K562 (cell line): ENCODE measurements at regions not wholly inside any gene's neighbourhood (a gene's known extent, or its start where the extent isn't known, plus 50 kb on each side); places are given as distances from the start of the nearest gene placed in this dataset.

Experiments used
- ATAC-seq: fragments of 200-7000 bp; cut with Tn5 transposase; 3 replicates; pipeline ENCODE4 v1.9.1; 2020; ENCODE audit warnings: moderate library complexity
- BruUV-seq: library from RNA; stranded (reverse); fragments of 400-500 nt; replicated peaks from 2 replicates; lab custom pipeline; 2021; lab: Mats Ljungman, UMichigan
- CTCF ChIA-PET: fragments of 300-600 bp; formaldehyde crosslinking; extraction: SDS; loops from one replicate; lab custom pipeline; 2021; ENCODE audit warnings: low intra/inter-chr PET ratio; lab: Yijun Ruan, JAX
- POLR2A ChIA-PET: fragments of 300-600, 350-650 bp; sonication (Branson Sonifier 250); formaldehyde crosslinking; extraction: SDS; loops from one replicate; lab custom pipeline; 2021; ENCODE audit warnings: antibody characterized with exemption, inconsistent platforms; lab: Yijun Ruan, JAX
- DNase-seq, 4 experiments: peaks; one replicate each; pipeline versions ENCODE4 v3.0.0 to v3.0.0-alpha.2; 2011 to 2018; ENCODE audit warnings: low spot score in 3 of 4, mixed read lengths in 3 of 4; ENCODE audit errors: extremely low read depth in 1 of 4
- FAIRE-seq: peaks from 2 replicates; lab custom pipeline; 2011; peaks lifted over from hg19 to GRCh38; lab: Jason Lieb, UNC
- H2AFZ ChIP-seq: 2 replicates; pipeline ENCODE4 v1.6.0; 2011; ENCODE audit warnings: low read depth, low read length, control low read depth, inconsistent platforms
- H3K27ac ChIP-seq: fragments of 200-600 bp; 3 replicates; pipeline ENCODE4 v1.8.0; 2011; ENCODE audit warnings: low read depth, mild to moderate bottlenecking, control low read depth, inconsistent platforms, low read length, moderate library complexity, mixed read lengths; ENCODE audit errors: extremely low read depth
- H3K27me3 ChIP-seq, 2 experiments: fragments of 300-600 bp in 1 of 2; 2 replicates in 1 of 2; 3 replicates in 1 of 2; pipeline versions ENCODE4 v1.6.0 to v1.8.0; 2011; ENCODE audit warnings: inconsistent platforms in 2 of 2, low read length in 2 of 2, mild to moderate bottlenecking in 1 of 2, mixed read lengths in 1 of 2, moderate library complexity in 1 of 2; ENCODE audit not compliant: control insufficient read depth in 2 of 2, insufficient read depth in 2 of 2
- H3K36me3 ChIP-seq: fragments of 300-600 bp; 3 replicates; pipeline ENCODE4 v1.8.0; 2011; ENCODE audit warnings: mild to moderate bottlenecking, low read length, inconsistent platforms; ENCODE audit not compliant: control insufficient read depth, insufficient read depth
- H3K4me1 ChIP-seq, 2 experiments: fragments of 200-600 bp in 1 of 2; replicated peaks in 1 of 2; 2 replicates in 1 of 2; 3 replicates in 1 of 2; pipeline versions ENCODE4 v1.5.1 to v1.8.0; 2011; ENCODE audit warnings: inconsistent platforms in 2 of 2, low read length in 2 of 2, mild to moderate bottlenecking in 1 of 2, mixed read lengths in 1 of 2, moderate library complexity in 1 of 2; ENCODE audit not compliant: control insufficient read depth in 2 of 2, insufficient read depth in 2 of 2
- H3K4me2 ChIP-seq: 2 replicates; pipeline ENCODE4 v1.6.1; 2011; ENCODE audit warnings: low read length, control low read depth, inconsistent platforms, mixed read lengths; ENCODE audit not compliant: insufficient read depth
- H3K4me3 ChIP-seq: fragments of 200-600 bp; sonication (generic), shearing (Covaris generic); 2 replicates; pipeline ENCODE4 v1.5.1; 2016; ENCODE audit warnings: control low read depth, inconsistent platforms
- H3K79me2 ChIP-seq: fragments of 200-600 bp; 3 replicates; pipeline ENCODE4 v1.8.0; 2011; ENCODE audit warnings: low read length, inconsistent platforms; ENCODE audit not compliant: control insufficient read depth, insufficient read depth
- H3K9ac ChIP-seq, 2 experiments: 2 replicates each; pipeline versions ENCODE4 v1.6.0 to v1.6.1; 2011; ENCODE audit warnings: low read depth in 2 of 2, low read length in 2 of 2, control low read depth in 1 of 2, inconsistent platforms in 1 of 2, mild to moderate bottlenecking in 1 of 2, mixed read lengths in 1 of 2; ENCODE audit not compliant: insufficient read depth in 1 of 2
- H3K9me1 ChIP-seq: one replicate; pipeline ENCODE4 v1.6.0; 2011; ENCODE audit warnings: inconsistent platforms, mild to moderate bottlenecking, low read length, moderate library complexity; ENCODE audit not compliant: control insufficient read depth, insufficient read depth
- H3K9me3 ChIP-seq: replicated peaks from 2 replicates; pipeline ENCODE4 v1.5.1; 2011; ENCODE audit warnings: low read depth, low read length, inconsistent platforms; ENCODE audit not compliant: control insufficient read depth, insufficient read depth
- H4K20me1 ChIP-seq: replicated peaks from 2 replicates; pipeline ENCODE4 v1.6.1; 2011; ENCODE audit warnings: low read length, inconsistent platforms, mixed read lengths; ENCODE audit not compliant: control insufficient read depth, insufficient read depth
- MEIS2 ChIP-seq: fragments of 450-650 bp; IDR thresholded peaks from 2 replicates; pipeline ENCODE4 v1.6.1; 2014; ENCODE audit warnings: mild to moderate bottlenecking; ENCODE audit not compliant: partially characterized antibody
- NR3C1 ChIP-seq: sonication (generic); formaldehyde crosslinking; IDR thresholded peaks from 2 replicates; pipeline ENCODE4 v1.8.1; 2022; ENCODE audit warnings: missing genetic modification reagents
- XRCC4 ChIP-seq: IDR thresholded peaks from one replicate; pipeline ENCODE4 v1.6.1; 2011; ENCODE audit not compliant: insufficient read depth, insufficient read length; ENCODE audit errors: extremely low read depth
- WGBS: fragments of 100-300 bp; shearing (Covaris generic); methylation state at CpG from one replicate; pipeline ENCODE4 v1.1.6; 2016; ENCODE audit warnings: low coverage, mixed read lengths; ENCODE audit not compliant: insufficient coverage; ENCODE audit errors: missing lambda C conversion rate; 5-methylcytosine and 5-hydroxymethylcytosine counted together
- in situ Hi-C: fragments of 300-500 bp; cut with MboI; formaldehyde crosslinking; loops from 4 replicates; pipeline ENCODE4 v1.15.0; 2018; ENCODE audit warnings: inconsistent platforms, mixed read lengths
- intact Hi-C: fragments of 100-400 bp; cut with micrococcal nuclease; formaldehyde crosslinking; loops from 2 replicates; pipeline ENCODE4 v1.14.2; 2022
- TF ChIP-seq, protein P1 (sequence below): sonication (generic); formaldehyde crosslinking; IDR thresholded peaks from 2 replicates; pipeline ENCODE4 v1.8.0; 2022; ENCODE audit warnings: missing genetic modification reagents, mild to moderate bottlenecking, moderate library complexity, borderline replicate concordance
- TF ChIP-seq, protein P2 (sequence below): fragments of 450-650 bp; IDR thresholded peaks from 2 replicates; pipeline ENCODE4 v1.6.1; 2016

DNA sequence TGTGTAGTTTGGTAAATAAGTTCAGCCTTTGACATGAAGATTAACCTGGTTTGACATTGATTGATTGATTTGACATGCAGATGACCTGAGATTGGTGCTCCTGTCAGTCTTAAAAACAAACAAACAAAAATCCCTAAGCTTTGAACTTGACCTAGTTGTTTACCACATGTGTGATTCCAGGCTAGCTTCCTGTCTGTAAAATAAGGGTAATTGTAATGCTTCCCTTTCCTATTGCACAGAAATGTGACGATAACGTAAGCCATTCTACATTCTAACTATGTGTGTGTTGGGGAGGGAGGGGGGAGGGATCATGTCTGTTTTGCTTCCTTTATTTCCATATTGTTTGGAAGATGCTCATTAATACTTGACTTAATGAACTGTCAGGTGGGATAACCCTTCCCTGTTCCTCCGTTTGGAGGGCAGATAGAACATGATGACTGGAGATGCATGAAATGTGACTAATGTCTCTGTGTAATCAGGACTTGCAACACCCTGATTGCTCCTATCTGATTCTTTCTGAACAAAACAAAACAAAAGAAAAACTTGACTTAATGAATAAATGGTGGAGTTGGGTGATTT, 106.1 kb upstream of the CLMP start:
- H3K36me3 ChIP-seq = no peaks in the 10 kb centered on the region
- in situ Hi-C loops (loop anchor here (10.0 kb wide), 1 partner anchor 174 kb away; no protein-coding TSS in a partner anchor), intact Hi-C loops (loop anchor here (1.0 to 5.0 kb wide), 2 partner anchors 177 to 276 kb away; no protein-coding TSS in a partner anchor)
- WGBS = 10% methylated on average over 3 of the region's 3 CpGs
- TF ChIP-seq, protein P1, sequence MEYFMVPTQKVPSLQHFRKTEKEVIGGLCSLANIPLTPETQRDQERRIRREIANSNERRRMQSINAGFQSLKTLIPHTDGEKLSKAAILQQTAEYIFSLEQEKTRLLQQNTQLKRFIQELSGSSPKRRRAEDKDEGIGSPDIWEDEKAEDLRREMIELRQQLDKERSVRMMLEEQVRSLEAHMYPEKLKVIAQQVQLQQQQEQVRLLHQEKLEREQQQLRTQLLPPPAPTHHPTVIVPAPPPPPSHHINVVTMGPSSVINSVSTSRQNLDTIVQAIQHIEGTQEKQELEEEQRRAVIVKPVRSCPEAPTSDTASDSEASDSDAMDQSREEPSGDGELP (CRISPR knock-in tag) = no peak
- TF ChIP-seq XRCC4 (no peak), MEIS2 (peak; percentile 36), NR3C1 (CRISPR knock-in tag) (no peak)
- TF ChIP-seq, protein P2, sequence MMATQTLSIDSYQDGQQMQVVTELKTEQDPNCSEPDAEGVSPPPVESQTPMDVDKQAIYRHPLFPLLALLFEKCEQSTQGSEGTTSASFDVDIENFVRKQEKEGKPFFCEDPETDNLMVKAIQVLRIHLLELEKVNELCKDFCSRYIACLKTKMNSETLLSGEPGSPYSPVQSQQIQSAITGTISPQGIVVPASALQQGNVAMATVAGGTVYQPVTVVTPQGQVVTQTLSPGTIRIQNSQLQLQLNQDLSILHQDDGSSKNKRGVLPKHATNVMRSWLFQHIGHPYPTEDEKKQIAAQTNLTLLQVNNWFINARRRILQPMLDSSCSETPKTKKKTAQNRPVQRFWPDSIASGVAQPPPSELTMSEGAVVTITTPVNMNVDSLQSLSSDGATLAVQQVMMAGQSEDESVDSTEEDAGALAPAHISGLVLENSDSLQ = peak; percentile 20; the same call in 1 of the 2 replicates
- no peaks in the 10 kb centered on the region for H3K79me2 ChIP-seq
- no peak overlapping the region for H3K4me2 ChIP-seq
- BruUV-seq = no TSS peak
- H3K27me3 ChIP-seq = peaks cover 0 to 25% of the 10 kb centered on the region in 2 experiments; a peak in 2 of 5 replicates
- CTCF ChIA-PET = no interaction called here
- DNase-seq = peak in 1 of 4 experiments; percentile 6
- H3K9me1 ChIP-seq = no peaks in the 10 kb centered on the region
- H2AFZ ChIP-seq = no peak overlapping the region
- POLR2A ChIA-PET = no interaction called here
- no peak for ATAC-seq
- H3K9me3 ChIP-seq = no peaks in the 10 kb centered on the region
- FAIRE-seq = no peak
- H3K27ac ChIP-seq = no peak overlapping the region
- no peak overlapping the region for H3K9ac ChIP-seq
- peaks cover 0 to 9% of the 10 kb centered on the region in 2 experiments; a peak in 1 of 5 replicates for H3K4me1 ChIP-seq
- no peaks in the 10 kb centered on the region for H4K20me1 ChIP-seq
- H3K4me3 ChIP-seq = no peak overlapping the region
